GM21360 (cell line): ENCODE measurements at regions not wholly inside any gene's neighbourhood (a gene's known extent, or its start where the extent isn't known, plus 50 kb on each side); places are given as distances from the start of the nearest gene placed in this dataset.
"Not testable (repeated sequence)": the region's sequence is repeated elsewhere in the genome, so short reads cannot be mapped to it uniquely, and the experiment has no call there.

ENCODE experiments used
- ATAC-seq: cut with Tn5 transposase; IDR thresholded peaks from one replicate; pipeline ENCODE4 v1.9.1; 2021; ENCODE audit warnings: mild to moderate bottlenecking, moderate library complexity; ENCODE audit not compliant: unreplicated experiment

DNA sequence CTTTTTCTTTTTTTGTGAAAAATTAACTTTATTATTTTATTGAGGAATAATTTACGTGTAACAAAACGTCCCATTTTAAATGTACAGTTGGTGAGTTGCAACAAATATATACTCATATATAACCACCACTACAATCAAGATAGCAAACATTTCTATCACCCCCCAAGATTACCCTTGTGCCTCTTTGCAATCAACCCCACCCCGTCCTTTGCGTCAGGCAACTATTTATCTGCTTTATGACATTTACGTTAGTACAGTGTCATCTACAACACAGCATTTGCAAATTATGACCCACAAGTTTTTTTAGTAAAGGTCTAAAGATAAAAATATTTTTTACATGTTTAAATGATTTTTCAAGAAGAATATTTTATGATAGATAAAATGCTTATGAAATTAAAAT is 485.6 kb upstream of the SOX9 start:
- ATAC-seq = no peak

DNA sequence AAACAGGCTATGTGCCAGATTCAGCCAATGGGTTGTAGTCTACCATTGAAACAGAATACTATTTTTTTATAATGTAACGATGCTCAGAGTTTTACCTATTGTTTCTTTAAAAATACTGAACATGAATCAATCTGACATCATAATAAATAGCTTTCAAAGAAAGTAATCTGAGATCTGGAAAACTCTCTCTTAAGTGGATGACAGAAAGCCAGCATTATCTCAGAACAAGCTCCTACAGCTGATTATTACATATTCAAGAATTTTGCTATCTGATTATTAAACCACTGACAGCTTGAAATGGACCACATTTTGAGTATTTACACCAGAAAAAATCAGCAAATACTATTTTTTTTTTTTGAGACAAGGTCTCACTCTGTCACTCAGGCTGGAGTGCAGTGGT is 484.2 kb upstream of the SOX9 start:
- no peak for ATAC-seq

DNA sequence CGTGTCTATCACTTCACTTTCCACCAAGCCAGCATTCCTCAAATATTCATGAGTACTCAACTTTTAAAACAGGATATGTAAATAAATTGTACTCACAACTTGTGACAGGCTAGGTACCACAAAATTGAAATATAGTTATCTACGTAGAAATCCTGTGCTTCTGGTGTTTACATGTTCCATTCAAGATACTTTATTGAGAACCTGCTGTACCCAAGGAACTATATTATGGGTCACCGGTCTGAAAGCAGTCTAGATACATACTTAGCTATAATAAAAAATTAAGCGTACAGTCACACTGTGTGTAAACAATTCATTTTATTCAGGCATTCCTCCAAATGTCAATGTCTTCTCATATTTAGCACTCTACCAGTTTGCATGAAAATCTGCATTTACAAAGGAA is 482.2 kb upstream of the SOX9 start:
- no peak for ATAC-seq

DNA sequence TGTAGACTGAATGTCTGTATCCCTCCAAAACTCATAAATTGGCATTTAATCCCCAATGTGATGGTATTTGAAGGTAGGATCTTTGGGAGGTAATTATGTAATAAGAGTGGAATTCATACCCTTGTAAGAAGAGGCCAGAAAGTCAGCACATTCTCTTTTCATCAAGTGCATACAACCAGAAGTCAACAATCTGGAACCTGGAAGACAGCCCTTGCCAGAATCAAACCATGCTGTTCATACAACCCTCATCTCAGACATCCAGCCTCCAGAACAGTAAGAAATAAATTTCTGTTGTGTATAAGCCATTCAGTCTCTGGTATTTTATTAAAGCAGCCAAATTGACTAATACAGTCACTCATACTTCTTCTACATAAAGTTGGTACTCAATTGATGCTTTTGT is 481.0 kb upstream of the SOX9 start:
- no peak for ATAC-seq

DNA sequence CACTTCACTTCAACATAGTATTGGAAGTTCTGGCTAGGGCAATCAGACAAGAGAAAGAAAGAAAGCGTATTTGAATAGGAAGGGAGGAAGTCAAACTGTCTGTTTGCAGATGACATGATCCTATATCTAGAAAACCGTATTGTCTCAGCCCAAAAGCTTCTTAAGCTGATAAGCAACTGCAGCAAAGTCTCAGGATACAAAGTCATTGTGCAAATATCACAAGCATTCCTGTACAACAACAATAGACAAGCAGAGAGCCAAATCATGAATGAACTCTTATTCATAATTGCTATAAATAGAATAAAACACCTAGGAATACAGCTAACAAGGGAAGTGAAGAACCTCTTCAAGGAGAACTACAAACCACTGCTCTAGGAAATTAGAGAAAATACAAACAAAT is 473.9 kb upstream of the SOX9 start:
- ATAC-seq = not testable (repeated sequence)

DNA sequence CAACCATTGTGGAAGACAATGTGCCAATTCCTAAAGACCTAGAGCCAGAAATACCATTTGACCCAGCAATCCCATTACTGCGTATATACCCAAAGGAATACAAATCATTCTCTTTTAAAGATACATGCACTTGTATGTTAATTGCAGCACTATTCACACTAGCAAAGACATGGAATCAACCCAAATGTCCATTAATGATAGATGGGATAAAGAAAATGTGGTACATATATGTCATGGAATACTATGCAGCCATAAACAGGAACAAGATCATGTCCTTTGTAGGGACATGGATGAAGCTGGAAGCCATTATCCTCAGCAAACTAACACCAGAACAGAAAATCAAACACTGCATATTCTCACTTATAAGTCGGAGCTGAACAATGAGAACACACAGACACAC is 472.5 kb upstream of the SOX9 start:
- ATAC-seq = not testable (repeated sequence)

DNA sequence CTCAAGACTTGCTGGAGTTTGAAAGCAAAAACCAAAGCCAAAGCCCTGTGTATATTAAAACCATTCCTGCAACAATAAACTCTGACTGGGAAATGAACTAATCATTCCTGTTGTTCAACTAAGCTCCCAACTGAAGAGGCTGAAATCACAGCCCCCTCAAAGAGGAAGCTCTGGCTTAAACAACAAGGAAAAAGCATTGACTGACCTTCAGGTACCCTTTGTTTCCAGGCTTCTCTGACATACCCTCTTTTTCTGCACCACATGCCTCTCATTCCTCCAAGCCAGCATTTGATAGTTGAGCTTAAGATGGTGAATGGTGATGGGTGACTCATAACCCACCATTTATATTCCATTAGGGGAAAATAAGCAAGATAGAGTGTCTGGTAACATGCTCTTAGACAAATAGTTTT is 470.9 kb upstream of the SOX9 start:
- ATAC-seq = no peak

DNA sequence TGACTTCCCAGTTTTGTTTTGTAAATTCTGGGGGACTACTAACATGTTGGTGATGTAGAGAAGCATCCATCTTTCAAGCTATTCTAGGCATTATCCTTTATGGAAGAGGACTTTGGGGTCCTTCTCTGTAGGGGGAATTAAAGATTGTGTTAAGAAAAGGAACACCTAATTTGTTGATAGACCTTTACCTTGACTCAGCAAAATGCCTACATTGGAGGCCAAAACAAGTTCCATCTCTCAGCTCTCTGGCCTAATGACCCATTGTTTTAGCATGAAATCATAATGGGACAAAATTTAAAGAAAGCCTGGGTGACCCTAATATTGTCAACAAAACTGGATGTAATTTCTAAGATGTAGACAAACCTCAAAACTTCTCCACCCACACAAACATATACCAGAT is 465.3 kb upstream of the SOX9 start:
- ATAC-seq = no peak

DNA sequence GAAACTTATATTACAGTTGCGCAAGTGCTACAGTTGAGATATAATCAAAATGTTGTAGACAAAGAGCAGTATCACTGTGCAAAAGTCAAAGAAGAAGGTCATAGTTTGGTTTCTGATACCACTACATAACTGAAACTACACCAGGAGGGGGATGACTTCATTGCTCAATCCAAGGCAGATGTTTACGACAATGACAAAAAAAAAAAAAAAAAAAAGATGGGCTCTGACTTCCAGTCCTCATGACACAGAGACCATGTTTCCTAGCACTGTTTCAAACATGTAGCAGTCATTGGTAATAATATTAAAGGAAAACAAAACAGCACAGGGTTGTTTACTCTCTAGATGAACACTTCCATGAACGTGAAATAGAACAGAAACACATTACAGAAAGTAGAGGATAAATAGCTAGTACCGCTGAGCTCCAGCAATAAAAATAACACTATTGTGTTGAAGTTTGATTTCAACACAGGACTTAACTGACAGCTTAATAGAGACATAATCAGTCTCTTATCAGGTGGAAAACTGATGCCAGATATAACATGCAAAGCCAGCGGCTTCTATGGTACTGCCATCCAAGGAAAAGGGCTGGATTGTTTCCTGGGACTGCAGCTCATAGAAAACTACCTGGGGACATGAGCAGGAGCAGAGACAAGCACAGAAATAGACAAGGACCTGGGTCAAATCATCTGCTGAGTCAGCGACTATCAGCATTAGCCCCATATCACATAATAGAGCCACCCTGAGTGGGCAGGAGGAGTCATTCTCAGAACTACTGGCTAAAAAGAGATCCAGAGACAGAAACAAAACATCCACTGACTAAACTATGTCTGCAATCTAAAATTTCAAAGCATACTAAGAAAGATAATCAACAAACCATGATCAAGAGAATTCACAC is 463.6 kb upstream of the SOX9 start:
- ATAC-seq = no peak

DNA sequence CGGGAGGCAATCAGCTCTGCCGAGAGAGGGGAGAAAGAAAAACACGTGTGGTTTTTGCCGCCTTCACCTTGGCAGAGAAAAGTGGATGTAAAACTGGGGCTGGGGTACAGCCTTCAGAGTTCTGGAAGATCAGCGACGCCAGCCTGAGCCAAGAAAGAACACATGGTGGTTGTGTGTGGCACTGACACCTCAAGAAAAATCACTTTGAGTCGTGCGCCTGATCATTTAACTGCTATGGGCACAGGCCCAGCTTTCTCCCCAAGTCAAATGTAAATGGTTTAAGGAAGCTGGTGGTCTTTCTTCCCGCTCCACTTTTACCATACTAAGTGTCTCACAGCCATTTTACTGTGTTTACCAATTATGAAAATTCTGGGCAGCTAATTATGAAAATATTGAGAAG is 461.8 kb upstream of the SOX9 start:
- ATAC-seq = no peak

DNA sequence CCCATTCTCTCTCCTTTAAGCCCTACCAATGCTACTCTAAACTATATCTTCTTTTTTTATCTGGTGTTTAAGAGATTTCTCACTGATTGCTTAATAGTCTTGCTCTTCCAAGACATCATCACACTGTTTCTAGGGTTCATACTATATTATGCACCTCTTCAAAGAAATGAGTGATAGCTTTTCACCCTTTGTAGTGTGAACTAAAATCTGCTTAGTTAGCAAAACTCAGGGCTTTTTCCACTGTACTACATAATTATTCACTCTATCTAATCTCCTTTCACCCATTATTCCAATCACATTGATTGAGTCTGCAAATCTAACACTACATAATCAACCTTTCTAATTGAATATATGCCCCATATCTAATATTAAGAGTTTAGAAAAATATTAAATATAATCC is 456.0 kb upstream of the SOX9 start:
- no peak for ATAC-seq

DNA sequence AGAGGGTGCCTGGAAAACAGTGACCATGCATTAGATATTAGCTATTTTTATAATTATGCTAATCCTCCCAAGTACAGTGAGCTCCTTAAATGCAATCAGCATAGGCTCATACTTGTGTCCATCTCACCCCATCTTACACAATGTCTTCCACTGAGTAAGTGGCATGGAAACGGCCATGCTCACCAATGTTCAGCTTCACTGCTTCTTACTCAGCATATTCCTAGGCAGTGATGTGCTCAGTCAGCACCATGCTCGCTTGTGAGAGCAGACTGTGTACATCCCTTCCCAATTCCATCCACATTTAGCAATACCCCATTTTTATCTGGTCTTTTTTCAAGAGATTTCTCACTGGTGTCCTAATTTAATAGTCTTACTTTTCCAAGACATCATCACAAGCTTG is 454.8 kb upstream of the SOX9 start:
- no peak for ATAC-seq

DNA sequence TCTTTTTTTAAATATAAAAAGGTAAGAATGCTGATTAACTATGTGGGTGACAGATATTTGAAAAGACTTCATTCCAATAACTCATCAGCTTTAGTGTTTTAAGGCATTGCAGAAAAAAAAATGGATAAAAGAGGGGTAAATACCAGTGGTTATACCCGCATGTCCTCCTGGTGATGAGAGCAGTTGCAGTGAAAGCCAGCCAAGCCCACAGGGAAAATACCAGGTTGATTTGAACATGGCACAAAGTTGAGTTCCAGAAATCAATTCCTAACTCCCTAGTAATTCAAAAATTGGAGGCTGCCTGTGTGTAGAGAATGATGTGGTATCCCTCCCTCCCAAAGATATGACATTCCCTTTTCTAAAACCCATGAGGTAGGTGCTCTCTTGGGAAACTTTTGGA is 453.2 kb upstream of the SOX9 start:
- no peak for ATAC-seq

DNA sequence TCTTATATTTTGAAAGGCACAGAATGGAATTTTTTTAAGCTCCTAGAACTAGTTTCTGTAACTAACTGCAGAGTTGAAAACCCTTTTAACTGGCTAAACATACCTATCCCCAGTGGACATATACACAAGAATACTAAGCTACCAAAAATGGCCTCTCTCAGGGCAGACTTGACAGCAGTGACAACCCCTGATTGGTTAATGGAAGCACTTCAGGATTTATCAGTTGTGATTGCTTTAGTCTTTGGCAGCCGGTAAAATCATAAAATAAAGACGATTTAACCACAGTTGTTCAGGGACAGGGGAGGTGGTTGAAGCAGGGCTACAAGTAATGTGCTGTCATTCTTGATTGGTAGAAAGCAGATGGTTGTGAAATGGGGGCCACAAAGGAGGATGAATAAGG is 452.0 kb upstream of the SOX9 start:
- ATAC-seq = no peak

DNA sequence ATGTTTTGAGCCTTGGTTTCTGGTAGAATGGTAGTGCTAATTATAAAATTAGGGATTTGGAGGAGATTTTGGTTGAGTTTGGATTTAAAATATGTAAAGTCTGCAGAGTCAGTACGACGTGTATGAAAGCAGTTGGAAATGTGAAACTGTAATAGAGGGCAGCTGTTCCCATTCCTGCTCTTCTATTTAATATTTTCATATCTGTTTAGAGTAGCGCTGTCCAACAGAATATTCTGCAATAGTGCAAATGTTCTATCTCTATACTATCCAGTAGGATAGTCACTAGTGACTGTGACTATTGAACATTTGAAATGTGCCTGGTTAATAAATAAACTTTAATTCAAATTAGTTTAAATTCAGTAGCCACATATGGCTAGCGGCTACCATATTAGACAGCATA is 443.4 kb upstream of the SOX9 start:
- no peak for ATAC-seq

DNA sequence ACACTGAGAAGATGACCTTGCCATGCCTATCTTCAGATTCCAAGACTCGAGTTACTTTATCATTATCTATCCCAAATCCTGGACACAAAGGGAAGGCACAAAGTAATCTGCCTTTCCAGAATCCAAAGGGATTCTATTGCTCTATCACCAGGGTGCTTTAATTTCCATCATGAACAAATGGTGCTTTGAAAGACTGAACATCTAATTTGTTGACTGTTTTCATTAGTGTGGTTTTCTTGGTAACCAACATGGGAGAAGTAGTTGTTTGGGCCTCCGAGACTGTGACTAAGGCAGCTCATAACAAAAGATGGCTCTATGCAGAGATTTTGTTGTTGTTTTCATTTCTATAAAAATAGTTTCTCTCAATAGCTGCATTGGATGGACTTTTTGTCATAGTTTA is 441.0 kb upstream of the SOX9 start:
- no peak for ATAC-seq

DNA sequence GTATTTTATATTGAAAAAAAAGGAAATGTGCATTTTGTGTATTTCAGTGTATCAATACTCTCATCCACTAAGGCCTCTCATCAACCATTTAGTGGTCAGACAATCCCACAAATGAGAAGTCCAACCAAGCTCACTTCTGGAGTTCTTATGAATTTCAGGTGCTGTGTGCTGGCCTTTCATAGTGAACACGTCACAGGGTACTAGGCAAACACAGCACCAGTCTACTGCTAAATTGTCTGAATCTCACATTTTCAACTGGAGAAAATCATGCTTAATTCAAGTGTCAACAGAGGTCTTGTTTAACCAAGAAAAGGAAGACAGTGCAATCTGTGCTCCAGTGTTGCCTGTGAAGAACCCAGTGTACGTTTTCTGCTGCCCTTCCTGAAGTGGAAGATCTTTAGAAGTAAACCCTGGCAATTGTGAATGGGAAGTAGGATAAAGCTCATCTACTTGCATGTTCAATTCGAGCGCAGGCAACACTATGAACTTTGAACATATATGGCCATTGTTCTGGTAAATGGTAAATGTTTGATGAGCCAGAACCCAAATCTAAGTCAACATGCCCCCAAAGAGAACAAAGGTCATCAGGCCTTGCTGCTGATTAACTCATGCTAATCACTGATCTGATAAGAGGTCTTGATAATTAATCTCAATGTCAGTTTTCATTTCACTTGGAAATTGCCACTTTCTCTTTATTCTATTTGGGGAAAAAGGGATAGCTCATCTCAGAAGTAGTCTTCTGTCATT is 439.2 kb upstream of the SOX9 start:
- no peak for ATAC-seq

DNA sequence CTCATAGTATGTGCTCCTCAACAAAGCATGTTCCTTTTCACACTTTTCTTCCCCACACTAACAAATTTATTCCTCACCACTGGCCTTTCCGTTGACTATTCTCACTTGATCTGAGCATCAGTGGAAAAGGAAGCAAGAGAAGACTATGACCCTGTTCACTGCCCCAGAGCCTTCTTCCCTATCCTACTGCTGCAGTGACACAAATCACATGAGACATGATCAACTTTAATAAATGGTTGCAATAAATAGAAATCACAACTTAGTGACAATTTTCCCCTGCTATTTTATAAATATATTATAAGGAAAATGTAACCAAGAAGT is 438.7 kb upstream of the SOX9 start:
- no peak for ATAC-seq

DNA sequence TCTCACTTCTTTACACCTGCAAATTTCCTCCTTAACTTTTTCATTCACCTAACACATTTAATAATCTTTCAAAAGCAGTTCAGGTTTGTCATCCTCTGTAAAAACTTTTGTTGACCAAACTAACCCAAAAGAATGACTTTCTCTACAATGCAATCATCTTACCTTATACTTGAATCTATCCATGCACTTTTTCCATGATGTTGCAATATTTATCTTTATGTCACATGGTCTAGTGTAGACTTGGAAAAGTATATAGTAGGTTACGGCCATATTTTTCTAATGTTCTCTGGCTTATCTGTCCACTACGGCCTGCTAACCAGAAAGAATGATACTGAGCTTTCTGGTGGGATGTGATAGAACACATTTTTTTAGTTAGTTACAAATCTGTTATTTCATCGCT is 431.0 kb upstream of the SOX9 start:
- ATAC-seq = no peak

DNA sequence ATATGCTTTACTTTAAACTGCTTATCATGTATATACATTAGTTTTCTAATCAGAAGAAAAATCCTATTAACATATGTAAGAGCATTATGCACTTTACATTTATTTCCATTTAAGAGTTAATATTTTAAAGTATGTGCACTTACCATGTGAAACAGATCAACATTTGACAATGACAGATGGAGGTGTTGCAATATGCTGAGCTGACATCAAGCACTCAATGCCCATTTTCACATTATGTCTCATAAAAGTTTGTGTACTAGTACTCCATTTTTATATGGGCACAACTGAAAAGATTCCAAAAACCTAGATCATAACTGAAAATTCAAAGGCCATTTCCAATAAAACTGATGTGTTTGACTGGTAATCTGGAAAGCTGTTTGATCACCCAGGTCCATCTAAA is 420.9 kb upstream of the SOX9 start:
- ATAC-seq = no peak

DNA sequence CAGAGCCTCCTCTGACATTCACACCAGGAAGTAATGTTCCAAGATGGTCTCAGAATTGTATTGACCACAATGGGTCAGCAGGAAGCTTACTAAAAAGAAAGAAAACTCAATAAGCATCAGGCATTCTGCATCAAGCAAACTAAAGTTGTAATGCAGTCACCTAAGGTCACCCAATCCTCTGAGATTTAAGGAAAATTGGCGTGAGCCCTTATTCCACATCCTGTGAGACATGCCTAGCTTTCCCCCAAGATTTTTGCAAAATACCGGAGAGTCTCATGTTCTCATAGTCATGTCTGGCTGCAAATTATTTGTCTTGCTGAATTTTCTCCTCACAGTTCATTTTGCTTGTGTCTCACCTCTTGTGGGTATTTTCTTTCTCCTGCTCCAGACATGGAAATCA is 417.1 kb upstream of the SOX9 start:
- no peak for ATAC-seq

DNA sequence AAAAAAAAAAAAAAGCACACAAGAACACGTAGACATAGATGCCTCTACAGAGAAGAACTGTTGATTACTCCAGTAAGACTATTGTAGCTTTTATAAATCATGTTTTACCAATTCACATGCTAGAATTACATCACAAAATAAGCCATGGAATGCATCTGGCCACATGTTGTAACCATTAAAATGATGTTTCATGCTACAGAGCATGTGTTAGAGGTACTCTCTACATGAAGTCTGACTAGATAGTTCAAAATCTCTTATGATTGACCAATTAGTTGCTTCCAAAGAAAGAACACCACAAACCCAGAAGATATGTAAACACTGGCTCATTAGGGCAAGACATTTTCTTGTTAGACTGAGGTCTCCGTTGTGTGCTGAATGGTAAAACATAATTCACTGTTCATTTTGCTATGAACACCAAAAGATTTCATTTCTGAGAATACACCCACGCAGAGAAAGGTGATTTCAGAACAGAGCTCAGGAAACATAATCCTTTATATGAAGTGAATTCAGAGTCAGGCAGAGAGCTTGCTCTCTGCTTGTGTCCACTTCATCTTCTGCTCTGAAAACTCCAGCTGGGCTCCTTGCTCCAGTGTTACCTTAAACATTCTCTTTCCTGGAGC is 411.4 kb upstream of the SOX9 start:
- no peak for ATAC-seq
